CD14-positive monocyte (primary cell): ENCODE measurements at regions not wholly inside any gene's neighbourhood (a gene's known extent, or its start where the extent isn't known, plus 50 kb on each side); places are given as distances from the start of the nearest gene placed in this dataset.

Experiments
- DNase-seq, 3 donors: peaks; one replicate each; pipeline ENCODE4 v3.0.0-alpha.2; 2011 to 2022
- H2AFZ ChIP-seq: 2 replicates; pipeline ENCODE4 v1.6.0; 2012; ENCODE audit warnings: mild to moderate bottlenecking, low read depth, low read length, inconsistent platforms; ENCODE audit not compliant: insufficient read depth, poor library complexity, severe bottlenecking
- H3K27ac ChIP-seq, 2 donors: 1 replicate in 1 of 2; 2 replicates in 1 of 2; pipeline ENCODE4 v1.5.1; 2012 to 2013; ENCODE audit warnings: low read length in 2 of 2, control low read depth in 1 of 2, inconsistent platforms in 1 of 2, low read depth in 1 of 2, mild to moderate bottlenecking in 1 of 2
- H3K27me3 ChIP-seq, 2 donors: one replicate each; pipeline versions ENCODE4 v1.6.0 to v1.6.1; 2011 to 2013; ENCODE audit warnings: low read length in 2 of 2; ENCODE audit not compliant: control insufficient read depth in 2 of 2, insufficient read depth in 2 of 2
- H3K36me3 ChIP-seq, 2 donors: replicated peaks in 1 of 2; 1 replicate in 1 of 2; 2 replicates in 1 of 2; pipeline versions ENCODE4 v1.5.1 to v1.6.1; 2012 to 2013; ENCODE audit warnings: low read length in 2 of 2, control low read depth in 1 of 2, inconsistent platforms in 1 of 2, mild to moderate bottlenecking in 1 of 2; ENCODE audit not compliant: insufficient read depth in 2 of 2, control insufficient read depth in 1 of 2
- H3K4me1 ChIP-seq, 2 donors: 1 replicate in 1 of 2; 2 replicates in 1 of 2; pipeline versions ENCODE4 v1.5.1 to v1.6.1; 2012 to 2013; ENCODE audit warnings: low read length in 2 of 2, control low read depth in 1 of 2, inconsistent platforms in 1 of 2, mild to moderate bottlenecking in 1 of 2, moderate library complexity in 1 of 2; ENCODE audit not compliant: insufficient read depth in 2 of 2, control insufficient read depth in 1 of 2
- H3K4me2 ChIP-seq: replicated peaks from 2 replicates; pipeline ENCODE3; 2012; ENCODE audit warnings: low read length, moderate library complexity, mild to moderate bottlenecking; ENCODE audit not compliant: poor library complexity, severe bottlenecking; ENCODE audit errors: extremely low read depth
- H3K4me3 ChIP-seq, 3 experiments: fragments of 200-600 bp in 1 of 3; sonication (generic) in 1 of 3; replicated peaks in 1 of 3; 1 replicate in 2 of 3; 2 replicates in 1 of 3; pipeline ENCODE4 v1.5.1; 2011 to 2013; ENCODE audit warnings: low read length in 3 of 3, mild to moderate bottlenecking in 3 of 3, control low read depth in 2 of 3, low read depth in 2 of 3, inconsistent platforms in 1 of 3, moderate library complexity in 1 of 3
- H3K79me2 ChIP-seq: 2 replicates; pipeline ENCODE4 v1.6.0; 2012; ENCODE audit warnings: mild to moderate bottlenecking, control low read depth, inconsistent platforms, low read length, moderate library complexity; ENCODE audit not compliant: insufficient read depth
- H3K9ac ChIP-seq: 2 replicates; pipeline ENCODE4 v1.6.0; 2017; ENCODE audit warnings: low read length, mild to moderate bottlenecking; ENCODE audit not compliant: insufficient read depth, poor library complexity, severe bottlenecking
- H3K9me3 ChIP-seq, 2 donors: replicated peaks in 1 of 2; 1 replicate in 1 of 2; 2 replicates in 1 of 2; pipeline versions ENCODE4 v1.5.1 to v1.6.1; 2012 to 2013; ENCODE audit warnings: low read length in 2 of 2, control low read depth in 1 of 2; ENCODE audit not compliant: control insufficient read depth in 1 of 2, insufficient read depth in 1 of 2
- H4K20me1 ChIP-seq: 2 replicates; pipeline ENCODE4 v1.6.0; 2012; ENCODE audit warnings: mild to moderate bottlenecking, low read length, control low read depth, moderate library complexity; ENCODE audit not compliant: insufficient read depth
- H3K27ac Mint-ChIP-seq, 7 donors: one replicate each; pipeline ENCODE4 v1.8.0; 2020; ENCODE audit warnings: mild to moderate bottlenecking in 7 of 7, mixed read lengths in 7 of 7, moderate library complexity in 6 of 7, inconsistent platforms in 2 of 7
- H3K27me3 Mint-ChIP-seq, 3 donors: one replicate each; pipeline ENCODE4 v1.8.0; 2021 to 2022; ENCODE audit warnings: low read depth in 3 of 3, mild to moderate bottlenecking in 3 of 3, mixed read lengths in 3 of 3, moderate library complexity in 3 of 3, inconsistent platforms in 1 of 3
- H3K36me3 Mint-ChIP-seq, 2 donors: one replicate each; pipeline ENCODE4 v1.8.0; 2020; ENCODE audit warnings: mixed read lengths in 2 of 2, inconsistent platforms in 1 of 2, mild to moderate bottlenecking in 1 of 2
- H3K4me1 Mint-ChIP-seq: one replicate; pipeline ENCODE4 v1.8.0; 2020; ENCODE audit warnings: mild to moderate bottlenecking, mixed read lengths
- H3K4me3 Mint-ChIP-seq, 2 donors: one replicate each; pipeline ENCODE4 v1.8.0; 2020; ENCODE audit warnings: mild to moderate bottlenecking in 2 of 2, mixed read lengths in 2 of 2, moderate library complexity in 1 of 2
- H3K9me3 Mint-ChIP-seq, 7 donors: one replicate each; pipeline ENCODE4 v1.8.0; 2020 to 2022; ENCODE audit warnings: mixed read lengths in 7 of 7, mild to moderate bottlenecking in 6 of 7, moderate library complexity in 6 of 7, inconsistent platforms in 2 of 7
- WGBS: methylation state at CpG from one replicate; pipeline ENCODE4 v1.1.5; 2013; ENCODE audit warnings: missing lambda C conversion rate; ENCODE audit not compliant: insufficient coverage; 5-methylcytosine and 5-hydroxymethylcytosine counted together
- intact Hi-C, 2 donors: fragments of 100-400 bp; cut with micrococcal nuclease; formaldehyde crosslinking; loops; one replicate each; pipeline versions ENCODE4 v1.15.0 to v1.15.1; 2023
- TF ChIP-seq, protein P1 (sequence below): fragments of 200-600 bp; IDR thresholded peaks from one replicate; pipeline ENCODE4 v1.8.0; 2022; ENCODE audit warnings: antibody characterized with exemption, mild to moderate bottlenecking

DNA sequence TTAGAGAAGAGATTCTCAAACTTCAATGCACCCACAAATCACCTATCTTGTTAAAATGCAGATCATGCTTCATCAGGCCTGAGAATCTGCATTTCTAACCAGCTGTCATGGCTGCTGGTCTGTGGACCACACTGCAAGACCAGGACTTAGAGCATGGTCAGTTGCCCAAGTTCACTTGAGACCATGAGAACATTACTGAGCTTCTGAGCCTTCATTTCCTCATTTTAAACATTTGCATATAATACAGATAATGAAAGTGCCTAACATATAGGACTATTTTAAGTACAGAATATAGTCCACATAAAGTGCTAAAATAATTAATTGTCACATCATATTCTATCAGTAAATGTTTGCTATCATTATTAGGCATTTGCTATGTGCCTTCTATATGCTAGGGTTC lies 260.8 kb upstream of the TNC start:
- Histone ChIP-seq H3K4me1 (no peaks in the 10 kb centered on the region), H3K4me2 (no peak overlapping the region), H2AFZ (no peak overlapping the region), H3K27ac (no peak overlapping the region), H3K9ac (no peak overlapping the region), H3K9me3 (peaks cover 21 to 31% of the 10 kb centered on the region in 2 donors), H4K20me1 (no peaks in the 10 kb centered on the region), H3K27me3 (no peaks in the 10 kb centered on the region), H3K79me2 (no peaks in the 10 kb centered on the region), H3K36me3 (no peaks in the 10 kb centered on the region), H3K4me3 (no peak overlapping the region)
- TF ChIP-seq, protein P1, sequence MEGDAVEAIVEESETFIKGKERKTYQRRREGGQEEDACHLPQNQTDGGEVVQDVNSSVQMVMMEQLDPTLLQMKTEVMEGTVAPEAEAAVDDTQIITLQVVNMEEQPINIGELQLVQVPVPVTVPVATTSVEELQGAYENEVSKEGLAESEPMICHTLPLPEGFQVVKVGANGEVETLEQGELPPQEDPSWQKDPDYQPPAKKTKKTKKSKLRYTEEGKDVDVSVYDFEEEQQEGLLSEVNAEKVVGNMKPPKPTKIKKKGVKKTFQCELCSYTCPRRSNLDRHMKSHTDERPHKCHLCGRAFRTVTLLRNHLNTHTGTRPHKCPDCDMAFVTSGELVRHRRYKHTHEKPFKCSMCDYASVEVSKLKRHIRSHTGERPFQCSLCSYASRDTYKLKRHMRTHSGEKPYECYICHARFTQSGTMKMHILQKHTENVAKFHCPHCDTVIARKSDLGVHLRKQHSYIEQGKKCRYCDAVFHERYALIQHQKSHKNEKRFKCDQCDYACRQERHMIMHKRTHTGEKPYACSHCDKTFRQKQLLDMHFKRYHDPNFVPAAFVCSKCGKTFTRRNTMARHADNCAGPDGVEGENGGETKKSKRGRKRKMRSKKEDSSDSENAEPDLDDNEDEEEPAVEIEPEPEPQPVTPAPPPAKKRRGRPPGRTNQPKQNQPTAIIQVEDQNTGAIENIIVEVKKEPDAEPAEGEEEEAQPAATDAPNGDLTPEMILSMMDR: no peak
- Mint-ChIP-seq H3K4me3 (no peak overlapping the region), H3K9me3 (peaks cover 8 to 24% (median 13%) of the 10 kb centered on the region in 7 donors), H3K4me1 (no peaks in the 10 kb centered on the region), H3K36me3 (no peaks in the 10 kb centered on the region), H3K27me3 (no peaks in the 10 kb centered on the region), H3K27ac (no peak overlapping the region)
- intact Hi-C loops: no loop called here
- DNase-seq: no peak

DNA sequence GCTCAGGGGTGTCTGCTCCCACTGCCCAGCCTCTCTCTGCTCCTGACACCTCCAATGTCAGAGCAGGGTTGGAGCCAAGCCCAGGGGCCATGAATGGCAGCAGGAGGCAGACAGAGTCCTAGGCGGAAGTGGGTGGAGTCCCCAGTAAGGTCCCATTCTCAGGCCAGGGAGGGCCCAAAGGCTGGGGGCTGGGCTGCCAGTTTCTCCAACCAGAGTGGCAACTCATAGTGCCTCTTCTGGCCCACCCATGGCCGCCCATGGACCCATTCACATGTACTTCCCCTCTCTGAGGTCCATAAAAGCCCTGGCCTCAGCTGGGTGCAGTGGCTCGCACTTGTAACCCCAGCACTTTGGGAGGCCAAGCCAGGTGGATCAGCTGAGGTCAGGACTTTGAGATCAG lies 261.8 kb upstream of the TNC start:
- no peak overlapping the region for H3K27ac Mint-ChIP-seq
- H3K4me2 ChIP-seq: no peak overlapping the region
- TF ChIP-seq, protein P1: no peak

More for the DNA sequence above, 261.8 kb upstream of the TNC start:
- no peaks in the 10 kb centered on the region for H3K79me2 ChIP-seq
- no peak overlapping the region for H2AFZ ChIP-seq
- DNase-seq: no peak
- H3K4me3 ChIP-seq: no peak overlapping the region
- no peak overlapping the region for H3K4me3 Mint-ChIP-seq
- no peaks in the 10 kb centered on the region for H3K4me1 ChIP-seq
- intact Hi-C loops: no loop called here
- peaks cover 8 to 24% (median 13%) of the 10 kb centered on the region in 7 donors for H3K9me3 Mint-ChIP-seq
- H3K27me3 Mint-ChIP-seq: no peaks in the 10 kb centered on the region
- H3K27me3 ChIP-seq: no peaks in the 10 kb centered on the region
- no peak overlapping the region for H3K9ac ChIP-seq
- H3K36me3 ChIP-seq: no peaks in the 10 kb centered on the region
- no peaks in the 10 kb centered on the region for H3K4me1 Mint-ChIP-seq
- H3K36me3 Mint-ChIP-seq: no peaks in the 10 kb centered on the region
- H3K9me3 ChIP-seq: peaks cover 21 to 31% of the 10 kb centered on the region in 2 donors
- H3K27ac ChIP-seq: no peak overlapping the region
- 92% methylated on average over 3 of the region's 3 CpGs for WGBS
- no peaks in the 10 kb centered on the region for H4K20me1 ChIP-seq
